ENCODE measurements at regions not wholly inside any gene's neighbourhood (a gene's known extent, or its start where the extent isn't known, plus 50 kb on each side); places are given as distances from the start of the nearest gene placed in this dataset.

GRCh38 chr22:49251371-49251770 lies 576.3 kb downstream of the BRD1 start:
- Histone ChIP-seq H3K4me3 (ENCODE audit: low read length) (no peak overlapping the region), H3K36me3 (ENCODE audit: control insufficient read depth, insufficient read depth, low read length) (no peaks in the 10 kb centered on the region), H3K27me3 (ENCODE audit: control insufficient read depth, insufficient read depth, low read length) (no peaks in the 10 kb centered on the region), H3K27ac (ENCODE audit: low read length) (no peak overlapping the region), H3K9me3 (ENCODE audit: control insufficient read depth, insufficient read depth, low read length) (no peaks in the 10 kb centered on the region), H3K4me1 (ENCODE audit: control insufficient read depth, insufficient read depth, low read length) (no peaks in the 10 kb centered on the region)
- WGBS (ENCODE audit: insufficient coverage): 74% methylated on average over 6 of the region's 6 CpGs
- TF ChIP-seq, protein P1, sequence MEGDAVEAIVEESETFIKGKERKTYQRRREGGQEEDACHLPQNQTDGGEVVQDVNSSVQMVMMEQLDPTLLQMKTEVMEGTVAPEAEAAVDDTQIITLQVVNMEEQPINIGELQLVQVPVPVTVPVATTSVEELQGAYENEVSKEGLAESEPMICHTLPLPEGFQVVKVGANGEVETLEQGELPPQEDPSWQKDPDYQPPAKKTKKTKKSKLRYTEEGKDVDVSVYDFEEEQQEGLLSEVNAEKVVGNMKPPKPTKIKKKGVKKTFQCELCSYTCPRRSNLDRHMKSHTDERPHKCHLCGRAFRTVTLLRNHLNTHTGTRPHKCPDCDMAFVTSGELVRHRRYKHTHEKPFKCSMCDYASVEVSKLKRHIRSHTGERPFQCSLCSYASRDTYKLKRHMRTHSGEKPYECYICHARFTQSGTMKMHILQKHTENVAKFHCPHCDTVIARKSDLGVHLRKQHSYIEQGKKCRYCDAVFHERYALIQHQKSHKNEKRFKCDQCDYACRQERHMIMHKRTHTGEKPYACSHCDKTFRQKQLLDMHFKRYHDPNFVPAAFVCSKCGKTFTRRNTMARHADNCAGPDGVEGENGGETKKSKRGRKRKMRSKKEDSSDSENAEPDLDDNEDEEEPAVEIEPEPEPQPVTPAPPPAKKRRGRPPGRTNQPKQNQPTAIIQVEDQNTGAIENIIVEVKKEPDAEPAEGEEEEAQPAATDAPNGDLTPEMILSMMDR (IDR thresholded peaks at IDR 0.05): no peak
- Mint-ChIP-seq H3K4me1 (no peaks in the 10 kb centered on the region), H3K36me3 (no peaks in the 10 kb centered on the region), H3K4me3 (no peak overlapping the region), H3K9me3 (no peaks in the 10 kb centered on the region), H3K27ac (no peak overlapping the region), H3K27me3 (ENCODE audit: low read depth in 2 of 2) (peaks cover 15 to 19% of the 10 kb centered on the region in 2 donors)
- ATAC-seq (no peak), DNase-seq (no peak)
- intact Hi-C loops (cut with micrococcal nuclease): no loop called here

DNA sequence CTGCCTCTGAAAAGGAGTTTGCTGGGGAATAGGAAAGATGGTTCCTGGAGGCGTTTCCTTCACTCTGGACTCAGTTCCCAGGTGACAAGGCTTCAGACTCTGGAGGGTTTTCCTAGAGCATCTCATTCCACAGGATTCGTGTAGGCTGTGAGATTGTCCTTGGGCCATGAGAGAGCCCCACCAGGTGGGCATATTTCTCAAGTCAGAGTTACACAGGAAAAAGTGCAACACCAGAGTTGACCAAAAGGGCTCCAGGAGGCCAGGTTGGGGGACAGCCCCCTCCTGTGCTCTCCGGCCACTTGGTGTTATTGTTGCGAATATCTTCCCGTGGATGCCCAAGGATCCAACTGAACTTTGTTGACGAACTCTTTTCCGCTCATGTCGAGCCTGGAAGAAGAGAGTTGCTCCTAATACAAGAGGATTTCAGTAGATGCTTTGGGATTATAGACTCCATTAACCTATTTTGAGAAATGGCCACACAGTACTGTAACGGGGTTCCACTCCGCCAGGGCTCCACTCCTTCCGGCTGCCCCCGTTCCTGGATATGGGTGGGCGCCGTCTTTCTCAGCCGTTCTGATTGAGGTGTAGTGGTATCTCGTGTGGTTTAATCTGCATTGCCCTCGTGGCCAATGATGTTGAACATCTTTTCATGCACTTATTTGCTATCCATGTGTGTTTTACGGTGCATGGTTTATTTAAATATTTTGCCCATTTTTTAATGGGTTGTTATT lies 580.3 kb downstream of the BRD1 start:
- no peaks in the 10 kb centered on the region for H3K36me3 ChIP-seq (ENCODE audit: control insufficient read depth, insufficient read depth, low read length)
- Mint-ChIP-seq H3K27me3 (ENCODE audit: low read depth in 2 of 2) (peaks cover 13 to 15% of the 10 kb centered on the region in 2 donors), H3K4me3 (no peak overlapping the region), H3K27ac (no peak overlapping the region), H3K9me3 (no peaks in the 10 kb centered on the region), H3K36me3 (no peaks in the 10 kb centered on the region), H3K4me1 (no peaks in the 10 kb centered on the region)
- no peaks in the 10 kb centered on the region for H3K27me3 ChIP-seq (ENCODE audit: control insufficient read depth, insufficient read depth, low read length)
- no peak overlapping the region for H3K27ac ChIP-seq (ENCODE audit: low read length)
- no peak overlapping the region for H3K4me3 ChIP-seq (ENCODE audit: low read length)
- WGBS (ENCODE audit: insufficient coverage): 86% methylated on average over 17 of the region's 18 CpGs
- no peaks in the 10 kb centered on the region for H3K9me3 ChIP-seq (ENCODE audit: control insufficient read depth, insufficient read depth, low read length)
- TF ChIP-seq, protein P1 (IDR thresholded peaks at IDR 0.05): no peak
- no peak for DNase-seq
- H3K4me1 ChIP-seq (ENCODE audit: control insufficient read depth, insufficient read depth, low read length): no peaks in the 10 kb centered on the region
- intact Hi-C loops (cut with micrococcal nuclease): no loop called here
- no peak for ATAC-seq

- H3K4me3 Mint-ChIP-seq: no peak overlapping the region
- no peaks in the 10 kb centered on the region for H3K4me1 Mint-ChIP-seq
- Histone ChIP-seq H3K9me3 (ENCODE audit: control insufficient read depth, insufficient read depth, low read length) (no peaks in the 10 kb centered on the region), H3K27ac (ENCODE audit: low read length) (no peak overlapping the region), H3K36me3 (ENCODE audit: control insufficient read depth, insufficient read depth, low read length) (no peaks in the 10 kb centered on the region), H3K4me1 (ENCODE audit: control insufficient read depth, insufficient read depth, low read length) (no peaks in the 10 kb centered on the region), H3K27me3 (ENCODE audit: control insufficient read depth, insufficient read depth, low read length) (no peaks in the 10 kb centered on the region), H3K4me3 (ENCODE audit: low read length) (no peak overlapping the region)
- H3K9me3 Mint-ChIP-seq: no peaks in the 10 kb centered on the region
- H3K36me3 Mint-ChIP-seq: no peaks in the 10 kb centered on the region
- 92% methylated on average over 14 of the region's 16 CpGs for WGBS (ENCODE audit: insufficient coverage)
- intact Hi-C loops (cut with micrococcal nuclease): no loop called here
- DNase-seq: no peak
- TF ChIP-seq, protein P1 (IDR thresholded peaks at IDR 0.05): no peak
- ATAC-seq: no peak
- H3K27ac Mint-ChIP-seq: no peak overlapping the region
- H3K27me3 Mint-ChIP-seq (ENCODE audit: low read depth in 2 of 2): peaks cover 0 to 4% of the 10 kb centered on the region in 2 donors
These were observed 582.9 kb downstream of the BRD1 start for GRCh38 chr22:49244466-49245420.
